Prostate gland (tissue), 2 donors: ENCODE measurements at regions not wholly inside any gene's neighbourhood (a gene's known extent, or its start where the extent isn't known, plus 50 kb on each side); places are given as distances from the start of the nearest gene placed in this dataset.

Experiments used
- CTCF ChIP-seq, 4 experiments: fragments of 200-600 bp in 2 of 4; fragments of 450-650 bp in 2 of 4; sonication (generic) in 2 of 4; IDR thresholded peaks; 1 replicate in 3 of 4; 2 replicates in 1 of 4; pipeline ENCODE4 v1.5.1; 2016 to 2019; ENCODE audit warnings: antibody characterized with exemption in 4 of 4, mild to moderate bottlenecking in 2 of 4, moderate library complexity in 2 of 4
- POLR2A ChIP-seq: fragments of 450-650 bp; IDR thresholded peaks from one replicate; pipeline ENCODE4 v1.6.1; 2016; ENCODE audit warnings: antibody characterized with exemption, mild to moderate bottlenecking

- TF ChIP-seq CTCF (IDR thresholded peaks at IDR 0.05) (no peak), POLR2A (no peak)
Observed at GRCh38 chr4:38562751-38563198, 101.2 kb upstream of the KLF3 start.
